ENCODE measurements at regions not wholly inside any gene's neighbourhood (a gene's known extent, or its start where the extent isn't known, plus 50 kb on each side); places are given as distances from the start of the nearest gene placed in this dataset.

GRCh38 chr21:19921211-19921610, 1077.0 kb upstream of the NCAM2 start:
- TF ChIP-seq TEAD4 (IDR thresholded peaks at IDR 0.05) = no peak
- TF ChIP-seq CEBPB (IDR thresholded peaks at IDR 0.05) = no peak
- TF ChIP-seq EP300 (IDR thresholded peaks at IDR 0.05; ENCODE audit: borderline replicate concordance) = no peak
- TF ChIP-seq ZBTB7A (IDR thresholded peaks at IDR 0.05; ENCODE audit: low read depth) = no peak
- no peak for TF ChIP-seq EGR1 (IDR thresholded peaks at IDR 0.05)
- TF ChIP-seq USF1 (IDR thresholded peaks at IDR 0.05) = no peak
- no peak for TF ChIP-seq FOXM1 (IDR thresholded peaks at IDR 0.05; ENCODE audit: borderline replicate concordance, low read depth)
- TF ChIP-seq REST (IDR thresholded peaks at IDR 0.05; ENCODE audit: low read depth) = no peak
- TF ChIP-seq MAX (IDR thresholded peaks at IDR 0.05) = no peak
